HG02571 (cell line): ENCODE measurements at regions not wholly inside any gene's neighbourhood (a gene's known extent, or its start where the extent isn't known, plus 50 kb on each side); places are given as distances from the start of the nearest gene placed in this dataset.

Source experiments
- ATAC-seq: cut with Tn5 transposase; IDR thresholded peaks from one replicate; pipeline ENCODE4 v1.9.1; 2021; ENCODE audit warnings: mild to moderate bottlenecking, moderate library complexity; ENCODE audit not compliant: unreplicated experiment

DNA sequence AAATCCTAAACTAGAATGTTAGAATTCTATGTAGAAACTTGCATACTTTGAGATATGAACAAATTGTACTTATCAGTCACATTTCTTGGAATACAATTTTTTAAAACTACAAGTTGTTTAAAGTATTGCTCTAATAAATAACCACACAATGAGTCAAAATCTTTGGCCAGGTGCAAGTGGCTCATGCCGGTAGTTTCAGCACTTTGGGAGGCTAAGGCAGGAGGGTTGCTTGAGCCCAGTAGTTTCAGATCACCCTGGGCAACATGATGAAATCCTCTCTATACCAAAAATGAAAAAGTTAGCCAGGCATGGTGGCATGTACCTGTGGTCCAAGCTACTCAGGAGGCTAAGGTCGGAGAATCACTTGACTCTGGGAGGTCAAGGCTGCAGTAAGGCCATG is 257.8 kb downstream of the COX7C start:
- no peak for ATAC-seq

DNA sequence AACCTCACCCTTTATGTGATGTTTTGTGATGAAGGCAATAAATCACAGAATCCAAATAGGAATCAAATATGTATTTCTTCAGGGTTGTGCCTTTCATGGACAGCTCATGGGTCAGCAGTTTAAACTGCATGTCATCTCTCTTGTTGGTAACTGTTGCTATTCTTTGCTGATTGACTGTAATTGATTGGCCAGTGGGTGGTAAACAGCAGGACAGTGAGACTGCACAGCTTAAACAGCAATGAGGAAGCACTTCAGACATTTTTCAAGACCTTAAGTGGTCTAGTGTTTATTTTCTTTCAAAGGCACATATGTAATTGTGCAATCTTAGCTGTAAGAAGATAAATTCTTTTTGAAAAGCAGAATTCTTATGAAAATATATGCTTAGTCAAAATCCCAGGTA is 260.5 kb downstream of the COX7C start:
- no peak for ATAC-seq

DNA sequence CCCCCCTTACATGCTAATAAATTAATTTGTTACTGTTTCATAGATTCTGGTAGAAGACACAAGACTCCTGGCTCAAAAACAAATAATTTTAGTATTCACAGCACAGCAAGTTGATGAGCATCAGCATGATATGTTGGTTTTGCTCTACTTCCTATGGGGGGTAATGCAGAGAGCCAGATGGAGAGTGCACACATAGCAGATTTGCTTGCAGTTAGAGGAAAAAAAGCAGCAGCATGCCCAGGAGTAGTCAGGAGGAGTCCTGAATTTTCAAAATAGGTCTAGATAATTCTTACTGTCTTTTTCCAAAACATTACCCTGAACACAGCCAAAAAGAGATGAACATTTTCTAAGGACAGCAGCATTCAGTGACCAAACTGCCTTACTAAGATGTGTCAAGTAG is 261.3 kb downstream of the COX7C start:
- ATAC-seq = no peak

DNA sequence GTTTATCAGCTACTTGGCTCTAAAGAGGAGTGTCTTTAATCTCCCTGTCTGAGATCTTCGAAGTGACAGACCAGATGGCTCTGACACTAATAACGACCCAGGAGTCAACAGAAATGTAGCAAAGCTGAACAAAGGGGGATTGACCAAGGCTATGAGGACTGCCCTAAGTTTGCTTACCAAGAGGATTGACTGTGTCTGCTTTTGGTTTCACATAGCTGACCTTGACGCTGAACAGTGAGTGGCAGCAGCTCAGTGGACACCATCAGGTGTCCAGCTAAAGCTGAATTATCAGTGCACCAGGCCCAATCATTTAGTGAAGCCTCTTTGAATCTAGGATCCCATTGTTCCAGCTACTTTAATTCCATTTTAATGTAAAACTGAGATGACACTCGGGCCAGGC is 262.6 kb downstream of the COX7C start:
- ATAC-seq = no peak

DNA sequence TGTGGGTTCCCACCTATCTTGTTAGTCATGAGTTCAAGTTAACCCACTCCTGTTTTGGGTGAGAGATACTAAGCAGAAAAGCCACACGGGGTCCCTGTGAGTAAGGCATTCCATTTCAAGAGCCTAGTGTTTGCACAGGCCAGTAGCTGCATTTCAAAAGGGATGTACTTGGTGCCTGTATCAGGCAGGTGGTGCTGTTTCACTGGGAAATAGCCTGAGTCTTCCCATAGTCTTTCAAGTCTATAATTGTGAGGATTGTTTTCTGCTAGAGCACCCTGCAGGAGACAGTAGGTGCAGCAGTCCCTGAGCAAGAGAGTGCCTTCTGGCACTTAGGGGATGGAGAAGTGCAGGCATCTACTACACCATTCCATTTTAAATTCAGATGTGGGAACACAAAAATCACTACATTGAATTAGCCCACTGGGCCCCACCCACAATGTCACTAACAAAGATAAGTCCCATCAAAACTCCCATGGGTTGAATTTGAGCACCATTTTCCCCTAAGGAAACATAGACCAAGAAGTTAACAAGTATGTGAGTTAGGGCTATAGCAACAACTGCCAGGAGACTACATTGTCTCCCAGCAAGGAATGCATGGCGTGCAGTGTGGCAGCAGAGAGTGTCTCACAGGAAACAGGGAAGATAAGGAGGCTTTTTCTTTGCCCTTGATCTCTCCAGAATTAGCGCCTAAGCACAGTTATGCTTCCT is 263.2 kb downstream of the COX7C start:
- no peak for ATAC-seq

DNA sequence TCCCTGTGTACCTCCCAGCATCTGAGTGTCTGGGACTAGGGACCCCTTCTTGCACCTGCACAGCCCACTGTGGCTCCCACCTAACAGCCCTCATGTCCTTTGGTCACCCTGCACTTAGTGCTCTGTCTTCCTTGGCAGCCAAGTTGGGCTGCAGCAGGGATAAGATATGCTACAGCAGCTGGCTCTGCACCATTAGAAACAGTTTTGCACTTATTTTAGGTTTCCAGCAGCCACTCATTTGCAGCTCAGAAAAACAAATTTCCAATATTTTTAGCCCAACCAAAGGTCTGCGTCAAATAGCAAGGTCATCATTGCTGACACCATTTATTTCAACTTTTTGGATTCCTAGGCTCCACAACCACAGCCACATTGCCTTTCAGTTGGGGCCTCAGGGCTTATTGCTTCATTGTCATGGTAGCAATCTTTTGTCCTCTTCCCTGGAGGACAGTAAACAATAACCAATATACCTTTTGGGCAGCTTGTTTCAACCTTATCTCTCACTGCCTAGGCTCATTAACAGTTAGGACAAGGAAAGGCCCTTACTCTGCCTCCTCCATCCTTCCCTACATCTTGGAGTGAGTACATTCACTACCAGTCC is 263.9 kb downstream of the COX7C start:
- no peak for ATAC-seq

DNA sequence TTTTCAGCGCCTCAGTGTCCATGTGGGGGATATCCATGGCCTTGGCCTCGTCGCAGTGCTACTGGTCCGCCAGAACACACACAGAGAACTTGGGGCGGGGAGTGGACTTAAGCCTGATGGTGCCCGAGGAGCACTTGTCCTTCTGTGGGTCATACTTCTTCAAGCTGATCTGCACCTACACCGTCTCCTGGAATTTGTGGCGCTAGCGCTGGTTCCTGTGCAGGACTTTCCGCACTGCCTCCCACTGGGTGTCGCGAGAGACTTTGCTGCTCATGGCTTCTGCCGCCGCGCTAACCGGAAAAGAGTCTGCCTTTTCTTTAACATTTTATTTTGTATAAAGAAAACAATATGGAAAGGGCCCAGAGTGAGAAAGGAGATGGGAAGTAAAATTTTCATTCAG is 266.9 kb downstream of the COX7C start:
- ATAC-seq = no peak

DNA sequence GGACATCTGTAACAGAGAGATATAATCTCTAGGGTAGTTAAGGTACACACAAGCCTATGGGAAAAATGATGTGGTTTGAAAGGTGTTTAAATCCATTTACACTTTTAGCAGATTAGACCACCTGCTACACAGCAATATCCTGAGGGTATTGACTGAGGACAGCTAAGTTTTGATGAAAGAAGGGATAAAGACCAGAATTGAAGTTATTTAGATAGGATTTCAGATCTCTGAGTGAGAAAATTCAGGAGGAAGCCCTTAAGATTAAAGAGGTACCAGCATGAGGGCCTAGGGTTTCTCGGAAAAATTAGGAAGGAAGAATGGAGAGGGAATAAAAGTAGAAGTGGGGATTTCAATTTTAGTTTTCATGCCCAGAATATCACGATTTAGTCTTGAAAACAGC is 267.3 kb downstream of the COX7C start:
- no peak for ATAC-seq

DNA sequence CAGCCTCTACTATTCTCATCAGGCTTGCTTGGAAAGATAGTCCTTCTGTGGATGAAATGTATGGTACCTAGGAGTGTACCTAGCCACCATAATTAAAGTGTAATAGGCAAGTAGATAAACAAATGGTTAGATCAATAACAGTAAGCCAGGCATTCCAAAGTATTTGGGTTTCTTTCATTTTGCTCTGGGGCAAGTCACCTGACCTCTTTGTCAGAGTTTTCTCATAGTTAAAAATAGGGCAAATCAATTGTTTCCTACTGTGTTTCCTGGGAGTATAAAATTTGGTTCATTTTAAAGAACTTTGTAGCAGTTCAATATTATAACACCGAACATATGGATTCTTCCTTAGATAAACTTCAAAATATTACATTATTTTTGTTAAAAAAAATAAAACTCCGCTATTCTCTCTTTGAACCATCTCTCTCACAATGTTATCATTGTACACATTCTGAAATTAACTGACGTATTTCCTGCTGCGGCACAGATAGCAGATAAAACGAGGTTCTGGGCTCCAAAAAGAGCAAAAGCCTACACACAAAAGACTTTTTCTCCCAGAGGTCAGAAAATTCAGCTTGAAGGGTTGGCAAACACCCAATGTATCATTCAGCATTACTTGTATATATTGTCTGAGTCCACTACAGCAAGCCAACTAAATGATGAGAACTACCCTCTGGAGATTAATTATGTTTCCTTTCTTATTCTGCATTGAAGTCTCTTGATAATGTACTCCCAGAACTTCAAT is 267.9 kb downstream of the COX7C start:
- ATAC-seq = no peak

DNA sequence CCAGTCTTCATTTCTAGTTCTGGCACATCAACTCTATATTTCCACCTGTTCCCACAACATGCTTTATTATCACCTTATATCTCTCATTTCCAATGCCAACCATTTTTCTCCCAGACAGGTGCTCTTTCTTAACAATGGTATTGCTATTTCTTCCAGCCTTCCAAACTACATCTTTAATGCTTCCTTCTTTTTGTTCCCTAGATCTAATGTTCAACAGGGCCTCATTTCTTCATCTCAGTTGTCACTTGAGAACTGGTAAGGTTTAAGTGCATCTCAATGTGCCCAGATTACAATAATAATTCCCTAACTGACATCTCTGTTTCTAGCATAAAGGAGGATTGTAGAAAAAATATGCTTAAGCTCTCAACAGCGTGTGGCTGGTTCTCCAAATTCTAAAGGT is 272.6 kb downstream of the COX7C start:
- ATAC-seq = no peak

DNA sequence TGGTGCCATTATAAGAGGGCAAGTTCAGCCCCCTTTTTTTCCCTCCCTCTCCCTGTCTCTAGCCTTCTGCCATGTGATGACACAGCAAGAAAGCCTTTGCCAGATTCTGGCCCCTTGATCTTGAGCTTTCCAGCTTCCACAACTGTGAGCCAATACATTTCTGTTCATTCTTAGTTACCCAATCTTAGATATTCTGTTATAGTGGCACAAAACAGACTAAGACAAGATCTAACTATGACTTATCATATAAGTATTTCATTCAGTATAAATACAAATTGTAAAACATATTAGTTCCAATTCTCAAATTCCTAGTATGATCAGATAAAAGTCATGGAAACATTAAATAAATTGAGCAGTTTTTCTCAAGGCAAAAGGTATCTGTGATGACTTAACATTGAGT is 276.3 kb downstream of the COX7C start:
- no peak for ATAC-seq

DNA sequence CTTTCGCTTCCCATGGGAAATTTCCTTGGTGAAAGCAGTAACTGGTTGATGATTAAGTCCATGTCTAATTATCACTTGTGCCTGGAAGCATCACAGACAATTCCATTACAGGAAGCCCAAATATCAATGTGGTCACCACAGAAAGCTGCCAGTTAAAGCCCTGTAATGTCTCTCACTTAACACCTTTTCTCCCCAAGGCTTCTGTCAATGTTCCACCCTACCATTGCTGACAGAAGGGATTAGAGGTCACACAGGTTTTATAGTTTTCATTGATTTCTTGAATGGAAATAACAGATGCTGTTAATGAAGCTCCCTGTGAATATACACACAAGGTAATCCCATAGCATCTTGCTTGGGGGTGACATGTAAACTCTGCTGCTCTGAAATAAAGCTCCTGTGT is 279.2 kb downstream of the COX7C start:
- no peak for ATAC-seq

DNA sequence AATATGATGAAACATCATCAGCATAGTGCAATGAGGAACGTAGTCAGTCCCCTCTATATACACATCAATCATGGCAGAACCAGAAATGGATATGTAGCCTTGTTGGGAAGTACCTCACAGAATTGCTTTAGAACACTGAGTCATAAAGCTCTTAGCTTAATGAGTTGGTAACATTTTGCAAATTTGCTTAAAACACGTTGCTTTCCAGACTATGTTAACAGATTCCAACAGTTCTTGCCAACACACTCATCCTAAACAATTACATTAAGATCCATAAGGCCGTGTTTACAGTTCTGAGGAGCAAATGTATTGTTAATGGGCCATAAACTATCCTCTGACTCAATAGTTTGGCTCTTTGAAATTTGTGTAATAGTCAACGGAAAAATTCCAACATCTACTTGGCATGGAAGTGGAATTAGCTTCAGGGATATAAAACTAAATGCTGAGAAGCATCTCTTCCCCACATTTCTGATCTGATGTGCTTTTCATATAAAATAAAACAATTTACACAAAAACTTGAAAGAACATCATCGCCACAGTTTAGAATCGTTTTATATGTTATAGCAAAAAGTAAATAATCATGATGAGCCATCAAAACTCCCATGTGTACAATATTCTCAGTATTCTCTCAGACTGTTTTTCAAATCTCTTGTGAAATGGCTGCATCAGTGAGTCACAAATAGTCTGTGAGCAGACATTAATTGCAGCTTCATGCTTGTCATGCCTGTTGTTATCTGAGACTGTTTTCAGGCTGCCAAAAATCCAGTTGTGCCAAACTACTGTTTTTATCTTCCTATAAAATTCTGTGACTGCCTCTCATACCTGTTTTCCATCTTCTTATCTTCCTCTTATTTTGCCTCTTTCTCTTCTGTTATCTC is 291.9 kb downstream of the COX7C start:
- ATAC-seq = no peak

DNA sequence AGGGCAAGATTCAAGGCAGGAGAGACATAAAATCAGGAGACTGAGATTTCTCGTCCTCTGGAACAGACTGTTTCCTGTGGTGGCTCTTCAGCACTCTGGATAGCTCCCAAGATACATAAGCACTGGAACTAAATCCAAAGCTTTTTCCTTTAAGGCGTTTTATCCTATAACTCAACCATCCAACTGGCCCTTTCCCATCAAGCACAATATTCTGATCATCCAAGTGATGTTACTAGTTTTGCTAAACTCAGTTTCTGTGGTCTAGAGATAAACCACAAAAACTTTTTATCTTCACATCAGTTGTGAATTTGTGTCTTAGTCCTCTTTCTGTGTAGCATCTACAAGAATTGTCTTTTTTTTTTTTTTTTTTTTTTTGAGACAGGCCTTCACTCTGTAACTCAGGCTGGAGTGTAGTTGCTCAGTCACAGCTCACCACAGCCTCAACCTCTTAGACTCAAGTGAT is 299.4 kb downstream of the COX7C start:
- ATAC-seq = no peak

DNA sequence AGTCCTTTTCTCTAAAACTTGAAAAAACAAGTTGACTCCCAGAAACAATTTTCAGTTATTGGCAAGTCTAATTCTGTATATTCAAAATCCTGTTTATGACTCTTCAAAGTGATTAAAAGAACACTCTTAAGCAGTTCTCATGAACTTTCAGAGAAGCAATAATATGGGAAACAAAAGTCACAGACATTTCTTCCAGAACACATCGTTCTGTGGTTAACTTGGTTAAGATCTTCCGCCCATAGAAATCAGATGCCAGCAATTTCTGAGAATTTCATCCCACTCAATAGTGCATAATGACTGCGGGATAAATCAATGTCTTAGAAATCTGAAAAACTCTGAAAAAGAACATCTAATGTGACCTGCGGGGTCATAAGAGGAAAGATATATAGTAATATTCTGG is 300.5 kb downstream of the COX7C start:
- ATAC-seq = no peak

DNA sequence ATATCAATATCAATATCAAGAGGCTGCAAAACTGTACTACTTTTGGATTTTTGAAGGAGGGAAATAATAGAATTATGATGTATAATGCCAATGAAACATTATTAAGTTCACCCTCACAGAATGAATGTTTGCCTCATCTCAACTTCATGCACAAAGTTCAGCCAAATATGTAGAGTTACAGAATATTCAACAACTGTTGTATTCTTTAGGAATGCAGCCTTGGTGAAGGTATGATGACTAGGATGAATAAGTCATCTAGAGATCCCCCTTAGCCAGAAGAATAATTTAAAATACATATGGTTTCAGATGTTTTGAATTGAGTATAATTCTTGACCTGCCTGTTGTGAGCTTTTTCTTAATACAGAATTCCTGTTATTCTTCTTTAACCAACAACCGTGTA is 308.3 kb downstream of the COX7C start:
- ATAC-seq = no peak

DNA sequence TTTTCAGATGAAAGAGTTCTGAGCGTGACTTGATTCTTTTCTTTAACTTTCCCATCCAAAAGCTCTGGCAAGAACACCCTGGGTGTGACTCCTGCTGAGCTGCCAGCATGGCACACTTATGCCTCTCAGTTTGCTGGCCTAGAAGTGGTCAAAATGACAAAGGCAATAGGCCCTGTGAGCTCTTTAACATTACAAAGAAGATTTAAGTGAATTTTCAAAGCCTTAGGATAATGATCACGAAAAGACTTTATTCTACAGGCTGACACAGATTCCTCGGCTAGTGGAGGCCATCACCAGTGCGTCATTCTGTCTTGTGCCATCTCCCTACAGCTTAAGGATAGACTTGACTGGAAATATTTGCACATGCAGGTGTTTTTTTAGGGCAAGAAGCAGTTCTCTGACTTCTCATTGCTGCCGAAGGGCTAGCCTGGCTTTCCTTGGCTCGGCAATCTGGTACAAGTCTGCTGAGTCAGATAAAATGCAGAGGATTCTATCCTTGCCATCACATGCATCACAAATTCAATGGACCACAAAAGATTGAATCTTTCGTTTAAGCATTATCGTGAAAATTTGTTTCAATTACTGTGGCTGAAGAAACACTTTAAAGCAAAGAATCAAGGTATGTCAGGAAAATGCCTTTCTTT is 311.5 kb downstream of the COX7C start:
- ATAC-seq = no peak

DNA sequence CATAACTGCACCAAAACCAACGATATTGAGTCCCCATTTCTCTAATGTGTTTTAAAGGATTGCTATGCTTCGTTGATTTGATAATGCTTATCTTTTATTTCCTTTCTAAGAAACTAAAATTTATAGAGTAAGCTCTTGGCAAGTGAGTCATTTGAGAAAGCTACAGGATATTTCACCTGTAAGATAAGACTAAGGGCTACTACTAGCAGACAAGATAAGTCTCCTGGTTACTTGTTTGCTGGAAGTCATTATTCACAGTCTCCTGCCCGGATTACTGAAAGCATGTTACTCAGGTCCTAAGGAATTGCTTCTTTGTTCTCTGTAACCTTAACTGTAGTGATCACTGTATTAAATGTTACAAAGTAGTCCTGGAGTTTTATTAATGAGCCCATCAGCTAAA is 315.9 kb upstream of the RASA1 start:
- no peak for ATAC-seq

DNA sequence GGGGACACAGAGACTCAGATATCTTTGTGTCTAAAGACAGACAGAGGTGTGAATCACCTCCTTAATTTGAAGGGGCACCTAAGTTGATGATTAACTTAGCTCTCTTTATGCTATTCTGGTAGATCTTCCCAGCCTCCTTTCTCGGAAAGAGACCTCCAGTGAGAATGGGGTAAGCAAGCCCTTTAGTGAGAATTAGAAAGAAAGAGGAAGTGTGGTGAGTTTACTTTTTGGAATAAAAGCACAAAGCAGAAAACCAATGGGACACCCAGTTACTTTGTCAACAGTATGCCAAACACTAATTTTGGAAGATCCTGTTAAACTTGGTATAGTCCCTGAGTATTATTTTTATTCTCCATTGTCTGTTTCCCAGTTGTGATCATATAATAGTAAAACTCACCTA is 302.8 kb upstream of the RASA1 start:
- ATAC-seq = no peak

DNA sequence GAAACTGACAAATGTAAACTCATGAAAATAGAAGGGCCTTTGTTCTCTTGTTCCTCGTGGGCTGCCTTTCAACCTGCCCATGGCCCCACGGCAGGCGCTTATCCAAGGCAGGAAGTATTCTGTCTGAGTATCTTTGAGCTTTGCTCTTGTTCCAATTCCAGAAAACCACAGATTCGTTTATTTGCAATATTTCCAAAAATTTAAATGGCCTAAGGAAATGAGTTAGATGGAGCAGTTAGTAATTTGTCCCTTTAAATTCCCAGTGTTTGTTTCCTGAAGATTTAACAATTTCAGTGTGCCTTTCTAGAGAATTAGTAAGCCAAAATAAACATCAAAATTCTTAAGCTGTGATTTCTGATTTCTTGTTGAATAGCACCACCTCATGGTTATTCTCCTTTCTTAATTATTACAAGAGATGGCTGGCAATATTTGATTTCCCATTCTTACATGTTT is 299.4 kb upstream of the RASA1 start:
- ATAC-seq = no peak

DNA sequence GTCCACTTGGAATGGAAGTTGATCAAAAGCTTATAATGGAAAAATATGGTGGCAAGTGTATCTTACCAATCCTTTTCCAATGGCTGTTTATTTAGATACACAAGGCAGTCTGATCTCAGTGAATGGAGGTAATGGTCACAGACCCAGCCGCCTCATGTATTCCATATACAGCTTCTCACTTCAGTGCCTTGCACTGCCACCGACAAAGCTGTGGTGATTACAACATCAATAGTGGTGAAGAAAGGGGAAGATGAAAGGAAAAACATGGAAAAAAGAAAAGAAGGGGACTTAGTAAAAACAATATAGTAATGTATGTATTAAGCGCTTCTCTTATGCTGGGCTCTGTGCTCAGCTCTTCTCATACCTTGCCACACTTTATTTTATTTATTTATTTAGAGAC is 297.3 kb upstream of the RASA1 start:
- no peak for ATAC-seq
